Astrocyte (in vitro differentiated cells and primary cell): ENCODE measurements at regions not wholly inside any gene's neighbourhood (a gene's known extent, or its start where the extent isn't known, plus 50 kb on each side); places are given as distances from the start of the nearest gene placed in this dataset.

ENCODE experiments used
- EZH2 ChIP-seq: IDR thresholded peaks from 2 replicates; pipeline ENCODE4 v1.6.1; 2012; ENCODE audit warnings: mild to moderate bottlenecking, low read length, inconsistent platforms; ENCODE audit not compliant: insufficient read depth
- TF ChIP-seq, protein P1 (sequence below): IDR thresholded peaks from 2 replicates; pipeline ENCODE4 v1.5.1; 2011; ENCODE audit warnings: low read depth, mild to moderate bottlenecking, inconsistent platforms, low read length, moderate library complexity; ENCODE audit not compliant: insufficient read depth

DNA sequence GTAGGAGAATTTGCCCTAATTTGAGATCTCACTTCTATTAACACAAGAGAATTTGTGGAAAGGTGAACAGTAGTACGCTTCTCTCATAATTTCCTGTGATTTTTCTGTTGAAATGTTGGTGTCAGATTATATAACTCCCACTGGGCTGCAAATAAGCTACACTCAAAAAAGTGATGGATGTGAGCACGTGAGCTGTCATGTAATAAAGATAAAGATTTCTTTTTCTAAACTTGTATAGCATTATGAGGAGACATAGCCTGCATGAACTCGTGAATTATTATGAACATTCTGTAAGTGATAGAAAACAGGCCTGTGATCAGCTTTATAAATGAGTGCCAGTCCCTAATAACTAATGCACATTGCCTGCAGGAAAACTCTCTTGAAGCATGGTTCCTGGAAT is 356.6 kb upstream of the ACTRT1 start:
- TF ChIP-seq, protein P1, sequence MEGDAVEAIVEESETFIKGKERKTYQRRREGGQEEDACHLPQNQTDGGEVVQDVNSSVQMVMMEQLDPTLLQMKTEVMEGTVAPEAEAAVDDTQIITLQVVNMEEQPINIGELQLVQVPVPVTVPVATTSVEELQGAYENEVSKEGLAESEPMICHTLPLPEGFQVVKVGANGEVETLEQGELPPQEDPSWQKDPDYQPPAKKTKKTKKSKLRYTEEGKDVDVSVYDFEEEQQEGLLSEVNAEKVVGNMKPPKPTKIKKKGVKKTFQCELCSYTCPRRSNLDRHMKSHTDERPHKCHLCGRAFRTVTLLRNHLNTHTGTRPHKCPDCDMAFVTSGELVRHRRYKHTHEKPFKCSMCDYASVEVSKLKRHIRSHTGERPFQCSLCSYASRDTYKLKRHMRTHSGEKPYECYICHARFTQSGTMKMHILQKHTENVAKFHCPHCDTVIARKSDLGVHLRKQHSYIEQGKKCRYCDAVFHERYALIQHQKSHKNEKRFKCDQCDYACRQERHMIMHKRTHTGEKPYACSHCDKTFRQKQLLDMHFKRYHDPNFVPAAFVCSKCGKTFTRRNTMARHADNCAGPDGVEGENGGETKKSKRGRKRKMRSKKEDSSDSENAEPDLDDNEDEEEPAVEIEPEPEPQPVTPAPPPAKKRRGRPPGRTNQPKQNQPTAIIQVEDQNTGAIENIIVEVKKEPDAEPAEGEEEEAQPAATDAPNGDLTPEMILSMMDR: no peak
- TF ChIP-seq EZH2: no peak
